OCI-LY3 (cell line): ENCODE measurements at regions not wholly inside any gene's neighbourhood (a gene's known extent, or its start where the extent isn't known, plus 50 kb on each side); places are given as distances from the start of the nearest gene placed in this dataset.
"Not testable (repeated sequence)": the region's sequence is repeated elsewhere in the genome, so short reads cannot be mapped to it uniquely, and the experiment has no call there.

ENCODE experiments used
- H2AFZ ChIP-seq: fragments of 200-600, 300-600 bp; shearing (Covaris generic); 2 replicates; pipeline ENCODE4 v1.6.0; 2014; ENCODE audit warnings: antibody characterized with exemption, low read depth, low read length
- H3K27ac ChIP-seq: fragments of 200-600, 300-600 bp; sonication (generic); 2 replicates; pipeline ENCODE4 v1.5.1; 2014; ENCODE audit warnings: mild to moderate bottlenecking, low read length, moderate library complexity, mixed read lengths
- H3K27me3 ChIP-seq: fragments of 200-600, 300-600 bp; sonication (generic); 2 replicates; pipeline ENCODE4 v1.6.1; 2014; ENCODE audit warnings: low read depth, low read length, mixed read lengths
- H3K36me3 ChIP-seq: fragments of 200-600, 300-600 bp; sonication (generic); replicated peaks from 2 replicates; pipeline ENCODE3; 2014; ENCODE audit warnings: low read depth, low read length, mixed read lengths
- H3K4me1 ChIP-seq: fragments of 300-600, 200-600 bp; sonication (generic); 2 replicates; pipeline ENCODE4 v1.6.1; 2014; ENCODE audit warnings: low read length, mixed read lengths
- H3K4me2 ChIP-seq: fragments of 200-600, 300-600 bp; sonication (generic); 2 replicates; pipeline ENCODE4 v1.6.1; 2014; ENCODE audit warnings: low read length, mixed read lengths
- H3K4me3 ChIP-seq: fragments of 300-600, 200-600 bp; sonication (generic); 2 replicates; pipeline ENCODE4 v1.5.1; 2014; ENCODE audit warnings: antibody characterized with exemption, mild to moderate bottlenecking, low read length, moderate library complexity
- H3K79me2 ChIP-seq: fragments of 300-600, 200-600 bp; shearing (Covaris generic); 2 replicates; pipeline ENCODE4 v1.6.1; 2014; ENCODE audit warnings: mild to moderate bottlenecking, low read length, mixed read lengths
- H3K9ac ChIP-seq: fragments of 300-600, 200-600 bp; shearing (Covaris generic); 2 replicates; pipeline ENCODE4 v1.6.0; 2014; ENCODE audit warnings: mild to moderate bottlenecking, low read length, moderate library complexity
- H3K9me3 ChIP-seq: fragments of 200-600, 300-600 bp; shearing (Covaris generic); 2 replicates; pipeline ENCODE4 v1.6.1; 2014; ENCODE audit warnings: low read length, mixed read lengths; ENCODE audit not compliant: insufficient read depth
- H4K20me1 ChIP-seq: fragments of 200-600, 300-600 bp; sonication (generic); 2 replicates; pipeline ENCODE4 v1.6.1; 2016; ENCODE audit warnings: low read length, mixed read lengths; ENCODE audit not compliant: insufficient read depth
- CTCF ChIP-seq: fragments of 200-600, 300-600 bp; sonication (generic); IDR thresholded peaks from 2 replicates; pipeline ENCODE4 v1.5.1; 2014; ENCODE audit warnings: antibody characterized with exemption, low read length, low read depth
- EZH2phosphoT487 ChIP-seq: fragments of 200-600 bp; shearing (Covaris generic); IDR thresholded peaks from 2 replicates; pipeline ENCODE4 v1.6.1; 2018; ENCODE audit warnings: antibody characterized with exemption, mixed run types, low read depth

GRCh38 chr18:39149211-39149806 is 1583.7 kb upstream of the CELF4 start:
- Histone ChIP-seq H3K9ac (no peak overlapping the region), H2AFZ (no peak overlapping the region), H3K4me3 (no peak overlapping the region), H3K79me2 (no peaks in the 10 kb centered on the region), H3K36me3 (peaks cover 11% of the 10 kb centered on the region), H4K20me1 (no peaks in the 10 kb centered on the region), H3K9me3 (peaks cover 37% of the 10 kb centered on the region), H3K4me2 (no peak overlapping the region), H3K4me1 (peaks cover 2% of the 10 kb centered on the region; the same call in 1 of the 2 replicates), H3K27ac (no peak overlapping the region), H3K27me3 (no peaks in the 10 kb centered on the region)
- no peak for TF ChIP-seq EZH2phosphoT487

GRCh38 chr18:39134255-39134654 is 1568.7 kb upstream of the CELF4 start:
- no peak for TF ChIP-seq EZH2phosphoT487
- TF ChIP-seq CTCF: no peak
- Histone ChIP-seq H3K79me2 (no peaks in the 10 kb centered on the region), H3K27me3 (no peaks in the 10 kb centered on the region), H3K9me3 (no peaks in the 10 kb centered on the region), H3K27ac (no peak overlapping the region), H3K4me1 (no peaks in the 10 kb centered on the region), H4K20me1 (no peaks in the 10 kb centered on the region), H3K36me3 (no peaks in the 10 kb centered on the region), H3K4me3 (no peak overlapping the region), H2AFZ (no peak overlapping the region), H3K9ac (no peak overlapping the region), H3K4me2 (no peak overlapping the region)

- H3K4me3 ChIP-seq, H3K4me1 ChIP-seq: not testable (repeated sequence)
Observed at GRCh38 chr18:39127538-39127937, 1561.9 kb upstream of the CELF4 start.

GRCh38 chr18:39113790-39114189 is 1548.2 kb upstream of the CELF4 start:
- Histone ChIP-seq H2AFZ (peak overlapping the region; percentile 88), H3K79me2 (no peaks in the 10 kb centered on the region), H3K27me3 (no peaks in the 10 kb centered on the region), H3K9ac (no peak overlapping the region), H3K4me3 (peak overlapping the region; percentile 49), H3K4me1 (peaks cover 11% of the 10 kb centered on the region; the same call in 1 of the 2 replicates), H3K4me2 (peak overlapping the region; percentile 59), H4K20me1 (no peaks in the 10 kb centered on the region), H3K36me3 (peaks cover 4% of the 10 kb centered on the region), H3K9me3 (no peaks in the 10 kb centered on the region), H3K27ac (no peak overlapping the region)
- TF ChIP-seq CTCF (no peak), EZH2phosphoT487 (no peak)

More at GRCh38 chr18:39127538-39127937, 1561.9 kb upstream of the CELF4 start:
- not testable (repeated sequence) for H3K27ac ChIP-seq, H3K9me3 ChIP-seq, H3K27me3 ChIP-seq, H3K4me2 ChIP-seq, H3K36me3 ChIP-seq, H2AFZ ChIP-seq, H3K79me2 ChIP-seq, H3K9ac ChIP-seq, H4K20me1 ChIP-seq

- Histone ChIP-seq H3K4me2 (no peak overlapping the region), H3K36me3 (no peaks in the 10 kb centered on the region), H3K27me3 (no peaks in the 10 kb centered on the region), H3K9ac (no peak overlapping the region), H4K20me1 (no peaks in the 10 kb centered on the region), H3K4me3 (no peak overlapping the region), H2AFZ (no peak overlapping the region), H3K9me3 (no peaks in the 10 kb centered on the region), H3K4me1 (peaks cover 3% of the 10 kb centered on the region; the same call in 1 of the 2 replicates), H3K27ac (no peak overlapping the region), H3K79me2 (no peaks in the 10 kb centered on the region)
- no peak for TF ChIP-seq EZH2phosphoT487
- TF ChIP-seq CTCF: no peak
Observed at GRCh38 chr18:39105104-39105503, 1539.5 kb upstream of the CELF4 start.
